ENCODE measurements at regions not wholly inside any gene's neighbourhood (a gene's known extent, or its start where the extent isn't known, plus 50 kb on each side); places are given as distances from the start of the nearest gene placed in this dataset.

DNA sequence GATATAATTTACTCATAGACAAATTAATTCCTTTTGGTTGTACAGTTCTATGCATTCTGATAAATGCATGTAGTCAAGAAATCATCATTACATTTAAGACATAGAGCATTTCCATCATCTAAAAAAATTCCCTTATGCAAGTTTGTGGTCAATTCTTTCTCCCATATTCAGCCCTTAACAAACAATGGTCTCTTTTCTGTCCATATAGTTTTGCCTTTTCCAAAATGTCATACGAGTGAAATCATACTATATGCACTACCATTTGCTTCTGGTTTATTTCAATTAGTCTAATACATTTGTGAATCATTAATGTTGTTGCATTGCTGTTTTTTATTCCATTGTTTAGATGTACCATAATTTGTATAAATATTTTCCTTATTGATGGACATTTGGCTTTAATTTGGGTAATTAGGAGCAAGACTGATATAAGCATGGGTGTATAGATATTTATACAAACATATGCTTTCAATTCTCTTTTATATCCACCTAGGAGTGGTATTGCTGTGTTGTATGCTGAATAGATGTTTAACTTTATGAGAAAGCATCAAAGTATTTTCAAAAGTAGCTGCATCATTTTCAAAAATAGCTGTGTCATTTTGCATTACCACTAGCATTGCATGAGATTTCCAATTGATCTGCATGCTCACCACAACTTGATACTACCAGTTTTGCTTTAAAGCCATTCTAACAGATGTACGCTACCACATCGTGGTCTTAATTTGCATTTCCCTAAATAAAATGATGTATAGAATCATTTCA lies 397.0 kb upstream of the ADAMTS5 start:
- TF ChIP-seq, protein P1, sequence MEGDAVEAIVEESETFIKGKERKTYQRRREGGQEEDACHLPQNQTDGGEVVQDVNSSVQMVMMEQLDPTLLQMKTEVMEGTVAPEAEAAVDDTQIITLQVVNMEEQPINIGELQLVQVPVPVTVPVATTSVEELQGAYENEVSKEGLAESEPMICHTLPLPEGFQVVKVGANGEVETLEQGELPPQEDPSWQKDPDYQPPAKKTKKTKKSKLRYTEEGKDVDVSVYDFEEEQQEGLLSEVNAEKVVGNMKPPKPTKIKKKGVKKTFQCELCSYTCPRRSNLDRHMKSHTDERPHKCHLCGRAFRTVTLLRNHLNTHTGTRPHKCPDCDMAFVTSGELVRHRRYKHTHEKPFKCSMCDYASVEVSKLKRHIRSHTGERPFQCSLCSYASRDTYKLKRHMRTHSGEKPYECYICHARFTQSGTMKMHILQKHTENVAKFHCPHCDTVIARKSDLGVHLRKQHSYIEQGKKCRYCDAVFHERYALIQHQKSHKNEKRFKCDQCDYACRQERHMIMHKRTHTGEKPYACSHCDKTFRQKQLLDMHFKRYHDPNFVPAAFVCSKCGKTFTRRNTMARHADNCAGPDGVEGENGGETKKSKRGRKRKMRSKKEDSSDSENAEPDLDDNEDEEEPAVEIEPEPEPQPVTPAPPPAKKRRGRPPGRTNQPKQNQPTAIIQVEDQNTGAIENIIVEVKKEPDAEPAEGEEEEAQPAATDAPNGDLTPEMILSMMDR (IDR thresholded peaks at IDR 0.05; ENCODE audit: extremely low read depth in 1 of 2, insufficient read depth in 1 of 2, low read depth in 1 of 2, low read length in 2 of 2), result no peak
- TF ChIP-seq POLR2A (IDR thresholded peaks at IDR 0.05; ENCODE audit: low read depth, low read length), result no peak
- no peak for TF ChIP-seq EZH2 (IDR thresholded peaks at IDR 0.05; ENCODE audit: borderline replicate concordance, low read depth, low read length, severe bottlenecking)
- TF ChIP-seq POLR2AphosphoS5 (IDR thresholded peaks at IDR 0.05; ENCODE audit: insufficient read depth, low read depth, low read length), result no peak
